ENCODE measurements at regions not wholly inside any gene's neighbourhood (a gene's known extent, or its start where the extent isn't known, plus 50 kb on each side); places are given as distances from the start of the nearest gene placed in this dataset.
"Not testable (repeated sequence)": the region's sequence is repeated elsewhere in the genome, so short reads cannot be mapped to it uniquely, and the experiment has no call there.

- no peak for DNase-seq
- Mint-ChIP-seq H3K27ac (no peak overlapping the region), H3K36me3 (ENCODE audit: low read depth) (peaks cover 5% of the 10 kb centered on the region), H3K4me3 (no peak overlapping the region), H3K4me1 (peaks cover 5% of the 10 kb centered on the region), H3K27me3 (peaks cover 3% of the 10 kb centered on the region), H3K9me3 (peaks cover 12% of the 10 kb centered on the region)
- ChIA-PET CTCF (no interaction called here), POLR2A (no interaction called here)
Measured at GRCh38 chr2:37766106-37766505, 94.7 kb upstream of the CDC42EP3 start.

GRCh38 chr2:37767046-37767445, 95.6 kb upstream of the CDC42EP3 start:
- H3K4me1 Mint-ChIP-seq = peaks cover 5% of the 10 kb centered on the region
- no peak for DNase-seq
- CTCF ChIA-PET = interaction anchor here (0.6 to 2.3 kb wide), 2 partner anchors 9 to 757 kb away, joined by 3 to 6 read pairs; no protein-coding TSS in a partner anchor
- H3K27ac Mint-ChIP-seq = no peak overlapping the region
- POLR2A ChIA-PET = no interaction called here
- H3K9me3 Mint-ChIP-seq = peaks cover 12% of the 10 kb centered on the region
- no peaks in the 10 kb centered on the region for H3K27me3 Mint-ChIP-seq
- H3K4me3 Mint-ChIP-seq = no peak overlapping the region
- peaks cover 5% of the 10 kb centered on the region for H3K36me3 Mint-ChIP-seq (ENCODE audit: low read depth)

GRCh38 chr2:37767959-37768925, 96.8 kb upstream of the CDC42EP3 start:
- H3K4me1 Mint-ChIP-seq = peaks cover 5% of the 10 kb centered on the region
- H3K27ac Mint-ChIP-seq = no peak overlapping the region
- POLR2A ChIA-PET = no interaction called here
- no peak for DNase-seq
- H3K36me3 Mint-ChIP-seq (ENCODE audit: low read depth) = peaks cover 5% of the 10 kb centered on the region
- H3K4me3 Mint-ChIP-seq = no peak overlapping the region
- peaks cover under 1% of the 10 kb centered on the region for H3K27me3 Mint-ChIP-seq
- peaks cover 12% of the 10 kb centered on the region for H3K9me3 Mint-ChIP-seq
- CTCF ChIA-PET = interaction anchor here (0.9 to 2.3 kb wide), 2 partner anchors 10 to 211 kb away, joined by 3 to 6 read pairs; no protein-coding TSS in a partner anchor

GRCh38 chr2:37769551-37769950, 98.1 kb upstream of the CDC42EP3 start:
- Mint-ChIP-seq H3K36me3 (ENCODE audit: low read depth) (peaks cover 6% of the 10 kb centered on the region), H3K4me3 (no peak overlapping the region), H3K27ac (no peak overlapping the region), H3K9me3 (peaks cover 22% of the 10 kb centered on the region), H3K27me3 (peaks cover 1% of the 10 kb centered on the region), H3K4me1 (peaks cover 5% of the 10 kb centered on the region)
- ChIA-PET POLR2A (no interaction called here), CTCF (no interaction called here)
- no peak for DNase-seq

- peaks cover 3% of the 10 kb centered on the region for H3K36me3 Mint-ChIP-seq (ENCODE audit: low read depth)
- peaks cover 26% of the 10 kb centered on the region for H3K9me3 Mint-ChIP-seq
- H3K4me3 Mint-ChIP-seq = no peak overlapping the region
- POLR2A ChIA-PET = no interaction called here
- peaks cover 2% of the 10 kb centered on the region for H3K4me1 Mint-ChIP-seq
- no peak for DNase-seq
- peaks cover 1% of the 10 kb centered on the region for H3K27me3 Mint-ChIP-seq
- no peak overlapping the region for H3K27ac Mint-ChIP-seq
- CTCF ChIA-PET = no interaction called here
Measured at GRCh38 chr2:37770797-37771196, 99.4 kb upstream of the CDC42EP3 start.

GRCh38 chr2:37771600-37772088, 100.2 kb upstream of the CDC42EP3 start:
- peaks cover 2% of the 10 kb centered on the region for H3K4me1 Mint-ChIP-seq
- H3K36me3 Mint-ChIP-seq (ENCODE audit: low read depth) = peaks cover 3% of the 10 kb centered on the region
- ChIA-PET CTCF (no interaction called here), POLR2A (no interaction called here)
- no peak for DNase-seq
- peaks cover 27% of the 10 kb centered on the region for H3K9me3 Mint-ChIP-seq
- H3K4me3 Mint-ChIP-seq = no peak overlapping the region
- H3K27ac Mint-ChIP-seq = no peak overlapping the region
- H3K27me3 Mint-ChIP-seq = peaks cover 1% of the 10 kb centered on the region

- Mint-ChIP-seq H3K4me1 (no peaks in the 10 kb centered on the region), H3K27me3 (peaks cover 1% of the 10 kb centered on the region), H3K9me3 (peaks cover 24% of the 10 kb centered on the region), H3K27ac (no peak overlapping the region), H3K4me3 (no peak overlapping the region), H3K36me3 (ENCODE audit: low read depth) (peaks cover 2% of the 10 kb centered on the region)
- DNase-seq = no peak
- ChIA-PET POLR2A (no interaction called here), CTCF (interaction anchor here (1.2 kb wide), 1 partner anchor 378 kb away, joined by 5 read pairs; no protein-coding TSS in a partner anchor)
Measured at GRCh38 chr2:37773371-37774130, 102.1 kb upstream of the CDC42EP3 start.

- H3K4me3 Mint-ChIP-seq; POLR2A ChIA-PET; H3K27me3 Mint-ChIP-seq; DNase-seq; H3K4me1 Mint-ChIP-seq; H3K36me3 Mint-ChIP-seq (ENCODE audit: low read depth); H3K27ac Mint-ChIP-seq: not testable (repeated sequence)
- H3K9me3 Mint-ChIP-seq = peaks cover 22% of the 10 kb centered on the region
- CTCF ChIA-PET = interaction anchor here (1.2 kb wide), 1 partner anchor 379 kb away, joined by 5 read pairs; no protein-coding TSS in a partner anchor
Measured at GRCh38 chr2:37774171-37774944, 102.9 kb upstream of the CDC42EP3 start.

- ChIA-PET CTCF (no interaction called here), POLR2A (no interaction called here)
- no peak for DNase-seq
- Mint-ChIP-seq H3K4me1 (no peaks in the 10 kb centered on the region), H3K27ac (no peak overlapping the region), H3K27me3 (peaks cover 1% of the 10 kb centered on the region), H3K4me3 (no peak overlapping the region), H3K36me3 (ENCODE audit: low read depth) (peaks cover 2% of the 10 kb centered on the region), H3K9me3 (peaks cover 18% of the 10 kb centered on the region)
Measured at GRCh38 chr2:37774976-37775907, 103.8 kb upstream of the CDC42EP3 start.

GRCh38 chr2:37775908-37776250, 104.4 kb upstream of the CDC42EP3 start:
- Mint-ChIP-seq H3K4me3 (no peak overlapping the region), H3K27ac (no peak overlapping the region), H3K36me3 (ENCODE audit: low read depth) (peaks cover 2% of the 10 kb centered on the region), H3K27me3 (peaks cover 1% of the 10 kb centered on the region), H3K4me1 (no peaks in the 10 kb centered on the region), H3K9me3 (peaks cover 18% of the 10 kb centered on the region)
- CTCF ChIA-PET = interaction anchor here (0.6 kb wide), 1 partner anchor 53 kb away, joined by 3 read pairs; no protein-coding TSS in a partner anchor
- DNase-seq = no peak
- POLR2A ChIA-PET = no interaction called here

GRCh38 chr2:37776487-37776886, 105.0 kb upstream of the CDC42EP3 start:
- DNase-seq = no peak
- ChIA-PET POLR2A (no interaction called here), CTCF (interaction anchor here (0.6 kb wide), 1 partner anchor 54 kb away, joined by 3 read pairs; no protein-coding TSS in a partner anchor)
- Mint-ChIP-seq H3K27ac (no peak overlapping the region), H3K27me3 (peaks cover 1% of the 10 kb centered on the region), H3K4me3 (no peak overlapping the region), H3K9me3 (peaks cover 19% of the 10 kb centered on the region), H3K36me3 (ENCODE audit: low read depth) (peaks cover 2% of the 10 kb centered on the region), H3K4me1 (no peaks in the 10 kb centered on the region)

GRCh38 chr2:37779139-37779538, 107.7 kb upstream of the CDC42EP3 start:
- H3K4me3 Mint-ChIP-seq = no peak overlapping the region
- no peaks in the 10 kb centered on the region for H3K27me3 Mint-ChIP-seq
- ChIA-PET CTCF (interaction anchor here (1.0 kb wide), 1 partner anchor 15 kb away, joined by 3 read pairs; no protein-coding TSS in a partner anchor), POLR2A (no interaction called here)
- H3K9me3 Mint-ChIP-seq = peaks cover 14% of the 10 kb centered on the region
- H3K27ac Mint-ChIP-seq = no peak overlapping the region
- H3K4me1 Mint-ChIP-seq = no peaks in the 10 kb centered on the region
- H3K36me3 Mint-ChIP-seq (ENCODE audit: low read depth) = no peaks in the 10 kb centered on the region
- DNase-seq = no peak

All from activated CD4-positive, alpha-beta T cell treated with anti-CD3 and anti-CD28 coated beads, Interleukin-2, amount 10 ng/mL, durations not matched to agents 7 days and 5 days (primary cell).